Suprapubic skin (tissue), 3 donors: ENCODE measurements at regions not wholly inside any gene's neighbourhood (a gene's known extent, or its start where the extent isn't known, plus 50 kb on each side); places are given as distances from the start of the nearest gene placed in this dataset.

ENCODE experiments used
- CTCF ChIP-seq, 2 donors: fragments of 200-600 bp in 1 of 2; fragments of 450-650 bp in 1 of 2; sonication (generic) in 1 of 2; IDR thresholded peaks; one replicate each; pipeline ENCODE4 v1.5.1; 2016 to 2019; ENCODE audit warnings: antibody characterized with exemption in 2 of 2, mild to moderate bottlenecking in 1 of 2, moderate library complexity in 1 of 2
- EP300 ChIP-seq: sonication (generic); formaldehyde crosslinking; IDR thresholded peaks from one replicate; pipeline ENCODE4 v1.6.1; 2017; ENCODE audit warnings: antibody characterized with exemption

DNA sequence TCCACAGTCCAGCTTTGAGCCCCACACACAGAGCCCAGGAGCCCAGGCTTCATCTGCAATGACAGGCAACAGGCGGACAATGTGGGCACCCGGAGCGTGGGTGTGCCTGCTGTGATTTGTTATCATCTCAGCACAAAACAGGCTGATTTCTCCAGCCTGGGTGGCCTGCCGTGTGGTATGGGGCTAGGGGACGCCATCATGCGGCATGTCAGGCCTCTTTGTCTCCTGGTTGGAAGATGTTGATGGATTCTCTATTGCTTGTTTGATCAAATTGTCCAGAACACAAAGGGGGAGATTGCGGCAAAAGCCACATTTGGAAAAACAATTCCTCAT, 147.1 kb downstream of the KIF26A start:
- TF ChIP-seq CTCF (IDR thresholded peaks at IDR 0.05) (no peak), EP300 (no peak)
